HUES48 (cell line): ENCODE measurements at regions not wholly inside any gene's neighbourhood (a gene's known extent, or its start where the extent isn't known, plus 50 kb on each side); places are given as distances from the start of the nearest gene placed in this dataset.

Source experiments
- H3K27ac ChIP-seq: one replicate; pipeline ENCODE4 v1.7.0; 2013; ENCODE audit warnings: low read depth, low read length, inconsistent platforms
- H3K27me3 ChIP-seq: 2 replicates; pipeline ENCODE4 v1.6.1; 2013; ENCODE audit warnings: mild to moderate bottlenecking, low read length; ENCODE audit not compliant: control insufficient read depth, insufficient read depth
- H3K36me3 ChIP-seq: 2 replicates; pipeline ENCODE4 v1.6.1; 2013; ENCODE audit warnings: low read length; ENCODE audit not compliant: control insufficient read depth, insufficient read depth
- H3K4me1 ChIP-seq: 2 replicates; pipeline ENCODE4 v1.6.1; 2013; ENCODE audit warnings: mild to moderate bottlenecking, low read length; ENCODE audit not compliant: control insufficient read depth, insufficient read depth
- H3K4me3 ChIP-seq: 2 replicates; pipeline ENCODE4 v1.5.1; 2013; ENCODE audit warnings: mild to moderate bottlenecking, low read depth, low read length
- H3K9ac ChIP-seq: 2 replicates; pipeline ENCODE4 v1.6.1; 2013; ENCODE audit warnings: mild to moderate bottlenecking, low read depth, low read length, moderate library complexity
- H3K9me3 ChIP-seq: 2 replicates; pipeline ENCODE4 v1.6.1; 2013; ENCODE audit warnings: low read length; ENCODE audit not compliant: control insufficient read depth, insufficient read depth

DNA sequence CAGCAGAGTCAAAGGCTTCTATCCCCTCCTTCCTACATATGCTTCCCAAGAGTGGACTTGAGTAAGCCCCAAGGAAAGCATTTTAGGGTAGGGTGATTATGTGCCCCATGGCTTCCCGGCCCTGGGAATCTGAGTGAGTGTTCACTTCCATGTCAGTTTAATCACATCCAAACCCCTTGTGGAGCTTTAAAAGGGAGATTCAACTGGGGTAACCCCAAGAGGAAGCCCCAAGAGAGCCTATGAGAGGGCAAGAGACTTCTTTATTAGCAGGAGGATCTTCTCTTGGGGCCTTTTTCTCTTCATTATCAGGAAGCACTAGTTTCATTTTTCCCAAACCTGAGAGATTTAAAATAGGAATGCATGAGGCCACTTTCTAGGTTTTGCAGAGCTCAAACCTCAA, 97.0 kb upstream of the IRF2BP2 start:
- Histone ChIP-seq H3K4me1 (no peaks in the 10 kb centered on the region), H3K4me3 (no peak overlapping the region), H3K9me3 (no peaks in the 10 kb centered on the region), H3K27me3 (no peaks in the 10 kb centered on the region), H3K27ac (no peak overlapping the region), H3K9ac (no peak overlapping the region), H3K36me3 (no peaks in the 10 kb centered on the region)

DNA sequence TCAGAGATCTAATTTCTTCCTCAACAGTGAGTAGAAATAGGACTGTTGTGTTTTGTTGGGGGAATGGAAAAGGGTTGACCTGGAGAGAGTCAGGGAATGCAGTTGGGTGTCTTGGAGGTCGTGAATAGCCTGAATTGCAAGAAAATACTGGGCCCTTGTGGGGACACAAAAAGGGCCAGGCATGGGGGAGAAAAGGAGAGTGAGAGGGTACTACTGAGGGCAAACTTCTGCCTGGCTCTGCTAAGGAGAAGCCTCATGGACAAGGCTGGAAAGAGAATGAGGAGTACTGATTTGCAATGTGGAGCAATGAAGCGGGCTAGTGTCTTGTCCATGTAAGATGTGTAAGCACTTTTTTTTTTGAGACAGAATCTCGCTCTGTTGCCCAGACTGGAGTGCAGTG, 96.2 kb upstream of the IRF2BP2 start:
- no peak overlapping the region for H3K27ac ChIP-seq
- H3K36me3 ChIP-seq: no peaks in the 10 kb centered on the region
- no peaks in the 10 kb centered on the region for H3K27me3 ChIP-seq
- H3K9ac ChIP-seq: no peak overlapping the region
- H3K4me3 ChIP-seq: no peak overlapping the region
- H3K4me1 ChIP-seq: no peaks in the 10 kb centered on the region
- H3K9me3 ChIP-seq: no peaks in the 10 kb centered on the region

DNA sequence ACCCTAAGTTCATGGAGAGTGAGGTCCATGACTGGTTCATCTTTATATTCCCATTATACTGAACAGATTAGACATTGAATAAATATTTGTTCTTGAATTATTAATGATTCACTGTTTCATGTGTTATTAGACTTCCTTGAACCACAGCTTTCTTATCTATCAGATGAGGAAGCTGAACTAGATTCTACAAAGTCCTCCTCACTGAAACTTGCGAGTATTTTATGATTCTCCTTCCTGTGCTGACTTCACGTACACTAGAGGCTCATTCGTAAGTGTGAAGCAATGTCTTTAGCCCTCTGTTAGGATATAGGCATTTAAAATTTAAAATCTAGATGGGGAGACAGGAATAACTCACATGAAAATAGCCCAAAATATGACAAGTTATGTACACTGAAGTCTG, 95.6 kb upstream of the IRF2BP2 start:
- no peaks in the 10 kb centered on the region for H3K4me1 ChIP-seq
- no peak overlapping the region for H3K4me3 ChIP-seq
- H3K36me3 ChIP-seq: no peaks in the 10 kb centered on the region
- no peaks in the 10 kb centered on the region for H3K27me3 ChIP-seq
- H3K9ac ChIP-seq: no peak overlapping the region
- H3K27ac ChIP-seq: no peak overlapping the region
- H3K9me3 ChIP-seq: no peaks in the 10 kb centered on the region

GRCh38 chr1:234704106-234704887, 94.3 kb upstream of the IRF2BP2 start:
- H3K27ac ChIP-seq: no peak overlapping the region
- no peaks in the 10 kb centered on the region for H3K36me3 ChIP-seq
- H3K4me1 ChIP-seq: no peaks in the 10 kb centered on the region
- H3K4me3 ChIP-seq: no peak overlapping the region
- no peaks in the 10 kb centered on the region for H3K9me3 ChIP-seq
- no peak overlapping the region for H3K9ac ChIP-seq
- H3K27me3 ChIP-seq: no peaks in the 10 kb centered on the region

- Histone ChIP-seq H3K27ac (no peak overlapping the region), H3K4me3 (no peak overlapping the region), H3K9ac (no peak overlapping the region), H3K36me3 (no peaks in the 10 kb centered on the region), H3K4me1 (no peaks in the 10 kb centered on the region), H3K27me3 (no peaks in the 10 kb centered on the region), H3K9me3 (no peaks in the 10 kb centered on the region)
These were observed 92.5 kb upstream of the IRF2BP2 start for GRCh38 chr1:234702342-234703000.

DNA sequence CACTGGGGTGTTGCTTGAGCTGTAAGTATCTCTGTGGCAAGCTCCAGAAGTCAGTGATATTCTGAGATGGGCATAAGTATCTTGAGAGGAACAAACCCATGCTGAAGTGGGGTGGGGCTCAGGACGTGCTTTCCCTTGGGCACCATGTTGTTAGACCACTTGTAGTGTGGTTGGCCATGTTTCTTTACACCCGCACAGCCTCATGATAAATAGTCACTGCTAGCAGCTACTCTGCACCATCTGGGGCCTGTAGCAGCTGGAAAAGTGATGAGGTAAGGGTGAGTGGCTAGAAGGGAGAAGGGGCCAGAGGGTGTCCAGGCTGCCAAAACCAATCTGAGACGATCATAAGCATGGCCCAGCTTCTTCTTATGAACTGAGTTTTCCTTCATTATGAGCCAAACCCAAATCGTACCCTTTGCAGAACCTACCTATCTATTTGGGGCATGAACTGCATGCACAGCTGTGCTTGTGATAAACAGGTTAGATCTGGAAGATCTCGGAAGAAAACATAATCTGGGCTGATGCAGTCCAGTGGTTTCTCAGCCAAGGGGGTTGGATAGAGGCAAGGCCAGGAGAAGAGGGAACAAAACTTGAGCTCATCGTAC, 91.9 kb upstream of the IRF2BP2 start:
- Histone ChIP-seq H3K9me3 (no peaks in the 10 kb centered on the region), H3K4me3 (no peak overlapping the region), H3K27ac (no peak overlapping the region), H3K4me1 (no peaks in the 10 kb centered on the region), H3K27me3 (no peaks in the 10 kb centered on the region), H3K36me3 (no peaks in the 10 kb centered on the region), H3K9ac (no peak overlapping the region)

DNA sequence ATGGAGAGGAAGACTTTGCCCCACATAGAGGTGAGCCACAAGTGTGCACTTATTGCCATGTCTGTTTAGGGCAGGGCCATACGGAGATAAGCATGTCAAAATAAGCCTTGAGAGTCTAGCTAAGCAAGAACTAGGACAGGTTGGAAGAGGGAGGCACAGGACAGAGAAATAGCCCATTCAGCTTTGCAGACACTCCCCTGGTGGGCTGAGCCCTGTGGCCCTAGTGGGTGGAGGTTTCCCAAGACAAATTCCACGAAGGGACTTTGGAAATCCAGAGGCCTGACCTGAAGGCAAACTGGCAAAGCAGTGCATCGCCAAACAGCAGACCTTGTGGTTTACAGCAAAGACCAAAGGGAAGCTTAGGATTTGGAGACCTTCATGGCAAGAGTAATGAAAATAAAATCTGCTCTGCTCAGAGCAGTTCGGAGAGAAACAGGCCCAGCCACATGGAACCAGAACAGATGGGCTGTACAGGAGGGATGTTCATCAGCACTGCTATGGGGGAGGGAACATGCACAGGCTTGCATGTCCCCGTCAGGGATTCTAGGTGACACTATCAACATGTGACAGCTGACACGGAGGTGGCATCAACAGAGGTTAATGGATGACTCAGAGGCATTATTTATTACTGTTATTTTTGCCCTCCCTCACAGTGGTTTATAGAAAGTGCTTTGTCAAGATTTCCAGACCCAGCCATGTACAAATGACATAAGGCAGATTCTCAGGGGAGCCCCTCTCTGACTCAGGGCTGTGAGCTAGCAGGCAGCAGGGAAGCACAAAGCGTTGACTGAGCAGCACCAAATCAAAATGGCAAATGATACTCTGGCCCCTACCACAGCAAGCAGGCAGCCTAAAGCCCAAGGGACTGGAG, 90.1 kb upstream of the IRF2BP2 start:
- Histone ChIP-seq H3K27me3 (no peaks in the 10 kb centered on the region), H3K4me3 (no peak overlapping the region), H3K36me3 (no peaks in the 10 kb centered on the region), H3K9me3 (no peaks in the 10 kb centered on the region), H3K9ac (no peak overlapping the region), H3K4me1 (no peaks in the 10 kb centered on the region), H3K27ac (no peak overlapping the region)

DNA sequence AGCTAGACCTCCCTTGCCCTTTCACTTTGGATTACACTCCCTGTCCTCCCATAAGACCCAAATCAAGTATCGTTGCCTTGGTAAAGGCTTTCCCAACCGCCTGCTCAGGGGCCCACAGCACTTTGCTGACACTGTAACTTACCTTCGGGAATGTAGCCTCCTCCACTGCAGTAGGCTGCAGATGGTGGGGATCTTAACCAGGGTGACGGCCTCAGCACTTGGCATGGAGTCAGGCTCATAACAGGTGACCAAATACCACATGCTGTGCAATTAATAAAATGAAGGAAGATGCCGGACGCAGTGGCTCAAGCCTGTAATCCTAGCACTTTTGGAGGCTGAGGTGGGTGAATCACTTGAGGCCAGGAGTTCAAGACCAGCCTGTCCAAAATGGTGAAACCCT, 88.7 kb upstream of the IRF2BP2 start:
- Histone ChIP-seq H3K4me1 (no peaks in the 10 kb centered on the region), H3K36me3 (no peaks in the 10 kb centered on the region), H3K9me3 (no peaks in the 10 kb centered on the region), H3K27me3 (no peaks in the 10 kb centered on the region), H3K4me3 (no peak overlapping the region), H3K9ac (no peak overlapping the region), H3K27ac (no peak overlapping the region)

- no peaks in the 10 kb centered on the region for H3K9me3 ChIP-seq
- no peak overlapping the region for H3K9ac ChIP-seq
- H3K4me3 ChIP-seq: no peak overlapping the region
- H3K4me1 ChIP-seq: no peaks in the 10 kb centered on the region
- no peaks in the 10 kb centered on the region for H3K27me3 ChIP-seq
- H3K36me3 ChIP-seq: no peaks in the 10 kb centered on the region
- no peak overlapping the region for H3K27ac ChIP-seq
These were observed 87.8 kb upstream of the IRF2BP2 start for GRCh38 chr1:234697741-234698140.

GRCh38 chr1:234697015-234697414, 87.0 kb upstream of the IRF2BP2 start:
- H3K27ac ChIP-seq: no peak overlapping the region
- no peak overlapping the region for H3K4me3 ChIP-seq
- H3K9me3 ChIP-seq: no peaks in the 10 kb centered on the region
- no peaks in the 10 kb centered on the region for H3K27me3 ChIP-seq
- no peak overlapping the region for H3K9ac ChIP-seq
- no peaks in the 10 kb centered on the region for H3K4me1 ChIP-seq
- no peaks in the 10 kb centered on the region for H3K36me3 ChIP-seq
